Transverse colon (tissue), 4 donors: ENCODE measurements at regions not wholly inside any gene's neighbourhood (a gene's known extent, or its start where the extent isn't known, plus 50 kb on each side); places are given as distances from the start of the nearest gene placed in this dataset.

Experiments used
- DNase-seq: peaks from one replicate; pipeline ENCODE4 v3.0.0-alpha.2; 2019
- H3K27ac ChIP-seq, 4 donors: fragments of 200-600 bp; sonication (generic); 2 replicates each; pipeline ENCODE4 v1.5.1; 2016 to 2018; ENCODE audit warnings: inconsistent platforms in 4 of 4
- H3K27me3 ChIP-seq: fragments of 200-600 bp; sonication (generic); 2 replicates; pipeline ENCODE4 v1.5.1; 2017; ENCODE audit warnings: inconsistent platforms
- H3K36me3 ChIP-seq, 4 donors: fragments of 200-600 bp; sonication (generic); 2 replicates each; pipeline ENCODE4 v1.5.1; 2017 to 2019; ENCODE audit warnings: inconsistent platforms in 4 of 4
- H3K4me1 ChIP-seq, 4 donors: fragments of 200-600 bp; sonication (generic); 2 replicates each; pipeline ENCODE4 v1.5.1; 2017 to 2020; ENCODE audit warnings: inconsistent platforms in 4 of 4
- H3K4me3 ChIP-seq, 4 donors: fragments of 200-600 bp; sonication (generic); 1 replicate in 1 of 4; 2 replicates in 3 of 4; pipeline versions ENCODE4 v1.5.1 to v1.6.1; 2017 to 2019; ENCODE audit warnings: inconsistent platforms in 4 of 4
- H3K9me3 ChIP-seq, 2 donors: fragments of 200-600 bp; sonication (generic); 2 replicates each; pipeline ENCODE4 v1.5.1; 2017 to 2019; ENCODE audit warnings: inconsistent platforms in 2 of 2
- EP300 ChIP-seq: sonication (generic); formaldehyde crosslinking; IDR thresholded peaks from one replicate; pipeline ENCODE4 v1.6.1; 2017; ENCODE audit warnings: antibody characterized with exemption, low read depth
- POLR2A ChIP-seq: fragments of 450-650 bp; IDR thresholded peaks from one replicate; pipeline ENCODE4 v1.6.1; 2016; ENCODE audit warnings: antibody characterized with exemption, mild to moderate bottlenecking, moderate library complexity
- POLR2AphosphoS5 ChIP-seq, 3 donors: sonication (generic); formaldehyde crosslinking; IDR thresholded peaks; one replicate each; pipeline ENCODE4 v1.6.1; 2016; ENCODE audit warnings: antibody characterized with exemption in 3 of 3
- WGBS, 2 donors: methylation state at CpG; one replicate each; pipeline ENCODE4 v1.1.5; 2018; ENCODE audit warnings: low coverage in 1 of 2; 5-methylcytosine and 5-hydroxymethylcytosine counted together
- in situ Hi-C, 4 donors: fragments of 200-750 bp; cut with MboI; loops; one replicate each; pipeline versions ENCODE4 v1.15.0 to v1.15.1; 2017; ENCODE audit warnings: low sequenced_read_pairs in 3 of 4, low pct_ligation_motif_present in 1 of 4, low pct_unique_long_range_greater_than_20kb in 1 of 4
- intact Hi-C: fragments of 100-400 bp; cut with DNase I; formaldehyde crosslinking; loops from one replicate; pipeline ENCODE4 v1.15.1; 2023; ENCODE audit warnings: low total_unique reads
- TF ChIP-seq, protein P1 (sequence below), 5 experiments: fragments of 200-600 bp in 3 of 5; fragments of 450-650 bp in 2 of 5; sonication (generic) in 3 of 5; IDR thresholded peaks; 1 replicate in 2 of 5; 2 replicates in 3 of 5; pipeline ENCODE4 v1.5.1; 2016 to 2017; ENCODE audit warnings: antibody characterized with exemption in 5 of 5, inconsistent platforms in 3 of 5, mild to moderate bottlenecking in 2 of 5, moderate library complexity in 1 of 5

GRCh38 chr3:6504347-6504746, 356.6 kb upstream of the GRM7 start:
- intact Hi-C loops (no loop called here), in situ Hi-C loops (no loop called here)
- Histone ChIP-seq H3K27me3 (no peaks in the 10 kb centered on the region), H3K9me3 (no peaks in the 10 kb centered on the region), H3K4me1 (no peaks in the 10 kb centered on the region), H3K36me3 (no peaks in the 10 kb centered on the region), H3K27ac (no peak overlapping the region), H3K4me3 (no peak overlapping the region)
- no peak for DNase-seq
- 61 to 92% methylated on average over 2 of the region's 2 CpGs for WGBS, 2 donors
- no peak for TF ChIP-seq POLR2AphosphoS5 (IDR thresholded peaks at IDR 0.05)
- TF ChIP-seq EP300: no peak
- TF ChIP-seq, protein P1, sequence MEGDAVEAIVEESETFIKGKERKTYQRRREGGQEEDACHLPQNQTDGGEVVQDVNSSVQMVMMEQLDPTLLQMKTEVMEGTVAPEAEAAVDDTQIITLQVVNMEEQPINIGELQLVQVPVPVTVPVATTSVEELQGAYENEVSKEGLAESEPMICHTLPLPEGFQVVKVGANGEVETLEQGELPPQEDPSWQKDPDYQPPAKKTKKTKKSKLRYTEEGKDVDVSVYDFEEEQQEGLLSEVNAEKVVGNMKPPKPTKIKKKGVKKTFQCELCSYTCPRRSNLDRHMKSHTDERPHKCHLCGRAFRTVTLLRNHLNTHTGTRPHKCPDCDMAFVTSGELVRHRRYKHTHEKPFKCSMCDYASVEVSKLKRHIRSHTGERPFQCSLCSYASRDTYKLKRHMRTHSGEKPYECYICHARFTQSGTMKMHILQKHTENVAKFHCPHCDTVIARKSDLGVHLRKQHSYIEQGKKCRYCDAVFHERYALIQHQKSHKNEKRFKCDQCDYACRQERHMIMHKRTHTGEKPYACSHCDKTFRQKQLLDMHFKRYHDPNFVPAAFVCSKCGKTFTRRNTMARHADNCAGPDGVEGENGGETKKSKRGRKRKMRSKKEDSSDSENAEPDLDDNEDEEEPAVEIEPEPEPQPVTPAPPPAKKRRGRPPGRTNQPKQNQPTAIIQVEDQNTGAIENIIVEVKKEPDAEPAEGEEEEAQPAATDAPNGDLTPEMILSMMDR (IDR thresholded peaks at IDR 0.05): no peak
- TF ChIP-seq POLR2A: no peak

- Histone ChIP-seq H3K4me3 (no peak overlapping the region), H3K27me3 (no peaks in the 10 kb centered on the region), H3K36me3 (no peaks in the 10 kb centered on the region), H3K4me1 (no peaks in the 10 kb centered on the region), H3K9me3 (no peaks in the 10 kb centered on the region), H3K27ac (no peak overlapping the region)
- in situ Hi-C loops (no loop called here), intact Hi-C loops (no loop called here)
- WGBS, 2 donors: 89 to 92% methylated on average over 3 of the region's 3 CpGs
- DNase-seq: no peak
- TF ChIP-seq, protein P1 (IDR thresholded peaks at IDR 0.05): no peak
- no peak for TF ChIP-seq EP300
- TF ChIP-seq POLR2AphosphoS5 (IDR thresholded peaks at IDR 0.05): no peak
- no peak for TF ChIP-seq POLR2A
These were observed 356.1 kb upstream of the GRM7 start for GRCh38 chr3:6504834-6505233.

DNA sequence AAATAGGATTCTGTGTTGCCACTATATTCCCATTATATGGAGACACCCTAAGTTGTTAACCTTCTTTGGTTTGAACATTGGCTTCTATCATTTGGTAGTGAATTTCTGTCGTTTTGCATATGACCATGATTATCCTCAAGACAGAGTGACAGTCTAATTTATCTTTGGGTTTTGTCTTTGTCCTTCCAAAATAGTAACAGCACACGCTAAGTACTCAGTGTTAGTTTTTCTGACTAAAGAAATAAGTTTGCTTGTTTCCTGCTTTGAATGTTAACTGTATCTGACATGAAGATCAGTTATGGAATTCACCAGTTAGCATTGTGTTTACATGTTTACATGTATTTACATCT, 352.5 kb upstream of the GRM7 start:
- WGBS, 2 donors: 67 to 73% methylated on average over 2 of the region's 2 CpGs
- no peaks in the 10 kb centered on the region for H3K4me1 ChIP-seq
- H3K27ac ChIP-seq: no peak overlapping the region
- H3K36me3 ChIP-seq: no peaks in the 10 kb centered on the region
- no peaks in the 10 kb centered on the region for H3K9me3 ChIP-seq
- H3K4me3 ChIP-seq: no peak overlapping the region
- TF ChIP-seq POLR2A (no peak), POLR2AphosphoS5 (IDR thresholded peaks at IDR 0.05) (no peak), EP300 (no peak)
- TF ChIP-seq, protein P1 (IDR thresholded peaks at IDR 0.05): no peak
- intact Hi-C loops (no loop called here), in situ Hi-C loops (no loop called here)
- DNase-seq: no peak
- H3K27me3 ChIP-seq: no peaks in the 10 kb centered on the region

DNA sequence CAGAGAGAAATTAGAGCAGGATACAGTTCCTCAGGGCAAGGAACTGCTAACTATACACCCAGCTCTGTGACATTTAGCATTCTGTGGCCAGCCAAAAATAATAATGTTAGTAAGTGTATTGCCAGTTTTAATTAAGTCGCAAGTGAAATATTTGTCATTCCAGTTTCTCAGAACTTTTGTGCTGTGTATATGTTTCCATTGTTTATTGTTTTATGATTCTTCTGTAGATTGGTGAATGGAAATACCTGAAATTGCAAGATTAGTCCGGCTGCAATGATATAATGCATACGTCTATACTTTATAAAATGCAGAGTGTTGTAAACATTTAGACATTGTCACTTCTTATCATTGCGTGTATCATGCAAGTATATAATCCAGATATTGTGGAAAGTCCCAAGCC, 351.3 kb upstream of the GRM7 start:
- in situ Hi-C loops (no loop called here), intact Hi-C loops (no loop called here)
- H3K36me3 ChIP-seq: no peaks in the 10 kb centered on the region
- no peak for TF ChIP-seq EP300
- TF ChIP-seq POLR2A: no peak
- no peaks in the 10 kb centered on the region for H3K27me3 ChIP-seq
- no peak for DNase-seq
- H3K27ac ChIP-seq: no peak overlapping the region
- no peaks in the 10 kb centered on the region for H3K4me1 ChIP-seq
- no peak overlapping the region for H3K4me3 ChIP-seq
- WGBS, 2 donors: 68 to 72% methylated on average over 4 of the region's 4 CpGs
- no peaks in the 10 kb centered on the region for H3K9me3 ChIP-seq

DNA sequence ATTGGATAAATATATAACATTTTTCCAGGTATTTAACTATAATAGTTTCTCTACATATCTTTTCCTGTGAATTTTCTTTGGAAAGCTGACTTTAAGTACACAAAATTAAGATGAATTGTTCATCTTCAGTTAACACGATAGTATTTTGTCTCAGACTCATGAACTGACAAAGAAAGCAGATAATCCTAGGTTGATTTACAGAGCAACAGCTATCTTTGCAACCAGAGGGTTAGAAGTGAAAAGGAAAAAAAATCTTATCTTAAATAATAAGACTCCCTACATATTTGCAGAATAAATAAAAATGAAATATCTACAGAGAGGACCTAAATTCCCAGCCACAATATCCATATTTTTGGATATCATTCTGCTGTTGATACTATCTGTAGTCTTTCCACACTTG, 350.2 kb upstream of the GRM7 start:
- Histone ChIP-seq H3K9me3 (no peaks in the 10 kb centered on the region), H3K4me1 (no peaks in the 10 kb centered on the region), H3K27me3 (no peaks in the 10 kb centered on the region), H3K4me3 (no peak overlapping the region), H3K36me3 (no peaks in the 10 kb centered on the region), H3K27ac (no peak overlapping the region)
- DNase-seq: no peak
- TF ChIP-seq, protein P1 (IDR thresholded peaks at IDR 0.05): no peak
- TF ChIP-seq EP300 (no peak), POLR2AphosphoS5 (IDR thresholded peaks at IDR 0.05) (no peak), POLR2A (no peak)
- 75 to 80% methylated on average over 1 of the region's 1 CpG for WGBS, 2 donors
- intact Hi-C loops (no loop called here), in situ Hi-C loops (no loop called here)
